ENCODE measurements at regions not wholly inside any gene's neighbourhood (a gene's known extent, or its start where the extent isn't known, plus 50 kb on each side); places are given as distances from the start of the nearest gene placed in this dataset.

DNA sequence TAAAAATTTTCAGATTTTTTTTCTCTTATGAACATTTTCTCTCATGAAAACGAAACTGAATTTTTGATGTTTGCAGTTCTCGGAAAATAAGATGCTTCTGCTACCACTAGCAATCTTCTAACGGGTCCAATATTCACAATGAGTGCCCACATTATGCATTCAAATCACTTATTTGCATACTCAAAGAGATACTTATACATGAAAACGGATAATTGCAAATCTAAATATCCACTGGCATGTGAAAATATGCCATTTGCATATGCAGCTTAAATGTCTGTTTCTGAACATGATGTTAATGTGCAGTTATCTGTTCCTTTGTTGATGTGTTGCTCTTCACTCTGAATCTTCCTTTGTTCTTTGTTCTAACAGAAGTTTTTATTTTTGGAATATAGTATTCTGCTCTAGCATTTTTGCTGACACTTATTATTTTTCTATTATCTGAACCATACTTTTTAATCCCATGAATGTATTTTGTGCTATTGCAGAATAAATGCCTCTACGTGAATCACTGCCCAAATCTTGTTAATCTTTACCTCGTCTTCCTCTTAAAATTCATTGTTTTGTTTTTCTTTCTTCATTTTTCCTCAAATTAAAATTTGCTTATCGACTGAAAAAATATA, 259.4 kb upstream of the BRINP3 start:
- DNase-seq (ENCODE audit: low read depth) = no peak
- TF ChIP-seq, protein P1, sequence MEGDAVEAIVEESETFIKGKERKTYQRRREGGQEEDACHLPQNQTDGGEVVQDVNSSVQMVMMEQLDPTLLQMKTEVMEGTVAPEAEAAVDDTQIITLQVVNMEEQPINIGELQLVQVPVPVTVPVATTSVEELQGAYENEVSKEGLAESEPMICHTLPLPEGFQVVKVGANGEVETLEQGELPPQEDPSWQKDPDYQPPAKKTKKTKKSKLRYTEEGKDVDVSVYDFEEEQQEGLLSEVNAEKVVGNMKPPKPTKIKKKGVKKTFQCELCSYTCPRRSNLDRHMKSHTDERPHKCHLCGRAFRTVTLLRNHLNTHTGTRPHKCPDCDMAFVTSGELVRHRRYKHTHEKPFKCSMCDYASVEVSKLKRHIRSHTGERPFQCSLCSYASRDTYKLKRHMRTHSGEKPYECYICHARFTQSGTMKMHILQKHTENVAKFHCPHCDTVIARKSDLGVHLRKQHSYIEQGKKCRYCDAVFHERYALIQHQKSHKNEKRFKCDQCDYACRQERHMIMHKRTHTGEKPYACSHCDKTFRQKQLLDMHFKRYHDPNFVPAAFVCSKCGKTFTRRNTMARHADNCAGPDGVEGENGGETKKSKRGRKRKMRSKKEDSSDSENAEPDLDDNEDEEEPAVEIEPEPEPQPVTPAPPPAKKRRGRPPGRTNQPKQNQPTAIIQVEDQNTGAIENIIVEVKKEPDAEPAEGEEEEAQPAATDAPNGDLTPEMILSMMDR (IDR thresholded peaks at IDR 0.05; ENCODE audit: insufficient read depth, low read depth, low read length) = no peak
- no peak overlapping the region for H3K4me3 ChIP-seq (ENCODE audit: low read depth, low read length)

DNA sequence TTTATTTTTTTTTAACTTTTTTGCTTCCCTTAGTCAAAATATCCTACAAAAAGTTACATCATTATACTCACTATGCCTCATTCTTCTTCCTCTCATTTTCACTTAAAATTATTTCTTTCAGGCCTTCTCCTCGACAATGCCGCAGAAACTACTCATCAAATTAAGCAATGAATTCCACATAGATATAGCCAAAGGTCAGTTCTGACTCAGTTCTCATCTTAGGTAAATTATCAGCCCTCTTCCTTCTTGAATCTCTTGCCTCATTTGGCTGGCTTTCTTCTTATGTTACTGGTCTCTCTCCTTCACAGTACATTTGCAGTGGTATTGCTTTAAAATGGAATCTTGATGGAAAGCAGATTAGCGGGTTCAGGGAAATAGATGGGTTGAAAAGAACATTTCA, 260.7 kb upstream of the BRINP3 start:
- TF ChIP-seq, protein P1 (IDR thresholded peaks at IDR 0.05; ENCODE audit: insufficient read depth, low read depth, low read length) = no peak
- DNase-seq (ENCODE audit: low read depth) = no peak
- H3K4me3 ChIP-seq (ENCODE audit: low read depth, low read length) = no peak overlapping the region

DNA sequence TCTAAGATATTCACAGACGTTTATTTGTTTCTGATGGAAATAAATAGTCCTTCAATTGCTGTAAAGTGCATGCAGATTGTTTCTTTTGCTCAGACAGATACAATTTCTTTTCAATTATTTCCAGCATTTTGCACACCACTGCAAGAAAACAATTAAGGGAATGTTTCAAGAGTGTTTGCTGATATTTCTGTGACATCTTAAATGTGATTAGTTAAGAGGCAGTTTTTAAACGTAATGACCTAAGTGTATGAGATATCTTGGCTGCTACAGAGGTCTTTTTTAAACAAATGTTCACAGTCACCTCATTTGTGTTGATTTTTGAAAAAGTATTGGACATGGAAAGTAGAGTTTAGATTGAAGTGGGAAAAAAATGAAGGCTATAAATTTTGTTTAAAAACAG, 262.3 kb upstream of the BRINP3 start:
- TF ChIP-seq, protein P1 (IDR thresholded peaks at IDR 0.05; ENCODE audit: insufficient read depth, low read depth, low read length) = no peak

DNA sequence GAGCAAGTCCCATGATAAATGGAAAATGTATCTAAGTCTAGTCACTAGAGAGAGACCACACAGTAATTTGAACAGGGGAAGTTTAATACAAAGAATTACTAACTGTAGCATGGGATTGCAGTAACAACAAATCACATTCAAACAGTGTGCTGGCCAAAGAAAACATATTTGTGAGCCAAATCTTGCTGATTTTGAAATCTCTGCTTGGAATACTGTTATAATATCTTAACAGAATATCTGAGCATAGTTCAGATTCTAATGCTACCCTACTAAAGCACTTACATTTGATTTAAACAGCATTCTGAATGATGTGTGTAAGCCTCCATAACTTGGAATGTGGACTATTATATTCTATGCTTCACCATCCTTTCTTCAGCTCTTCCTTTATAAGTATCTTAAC, 270.0 kb upstream of the BRINP3 start:
- DNase-seq (ENCODE audit: low read depth) = no peak
- H3K4me3 ChIP-seq (ENCODE audit: low read depth, low read length) = no peak overlapping the region
- TF ChIP-seq, protein P1 (IDR thresholded peaks at IDR 0.05; ENCODE audit: insufficient read depth, low read depth, low read length) = no peak

More for the DNA sequence above, 262.3 kb upstream of the BRINP3 start:
- H3K4me3 ChIP-seq (ENCODE audit: low read depth, low read length) = no peak overlapping the region
- DNase-seq (ENCODE audit: low read depth) = no peak

DNA sequence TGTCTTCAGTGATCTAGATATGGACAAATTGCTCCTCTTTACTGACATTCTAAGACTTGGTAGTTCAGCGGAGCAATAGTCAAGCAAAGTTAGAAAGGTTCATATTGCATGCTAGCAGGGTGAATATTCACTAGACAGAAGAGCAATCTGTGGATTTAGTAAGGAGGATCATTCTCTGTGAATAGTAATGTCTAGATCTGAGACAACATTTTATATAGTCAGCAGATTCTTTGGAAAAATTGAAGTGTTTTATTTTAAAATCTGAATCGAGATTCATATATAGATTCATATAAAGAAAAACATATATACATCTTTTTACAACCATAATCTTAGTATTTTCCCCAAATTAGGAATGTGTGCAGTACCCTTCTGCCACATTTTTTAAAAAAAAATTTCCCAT, 274.5 kb upstream of the BRINP3 start:
- TF ChIP-seq, protein P1 (IDR thresholded peaks at IDR 0.05; ENCODE audit: insufficient read depth, low read depth, low read length) = no peak
- H3K4me3 ChIP-seq (ENCODE audit: low read depth, low read length) = no peak overlapping the region
- DNase-seq (ENCODE audit: low read depth) = no peak

DNA sequence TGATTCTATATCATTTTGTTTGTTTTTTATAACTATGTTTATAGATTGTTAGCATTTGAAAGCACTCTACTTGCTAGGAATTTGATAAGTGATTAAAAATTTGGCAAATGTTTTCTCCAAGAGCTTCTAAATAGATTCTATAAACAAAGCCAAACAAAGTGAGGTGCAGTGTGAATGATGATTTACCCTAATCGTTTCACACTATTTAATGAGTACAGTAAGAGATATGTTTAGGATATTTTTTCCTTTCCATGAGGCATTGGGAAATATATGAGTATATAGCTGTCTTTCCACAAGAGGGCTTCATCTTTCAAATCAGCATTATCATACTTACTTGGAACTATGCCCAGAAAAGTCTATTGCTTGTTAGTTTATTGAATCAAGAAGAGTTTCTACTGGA, 277.0 kb upstream of the BRINP3 start:
- TF ChIP-seq, protein P1 (IDR thresholded peaks at IDR 0.05; ENCODE audit: insufficient read depth, low read depth, low read length) = no peak
- peak; percentile 3 for DNase-seq (ENCODE audit: low read depth)

DNA sequence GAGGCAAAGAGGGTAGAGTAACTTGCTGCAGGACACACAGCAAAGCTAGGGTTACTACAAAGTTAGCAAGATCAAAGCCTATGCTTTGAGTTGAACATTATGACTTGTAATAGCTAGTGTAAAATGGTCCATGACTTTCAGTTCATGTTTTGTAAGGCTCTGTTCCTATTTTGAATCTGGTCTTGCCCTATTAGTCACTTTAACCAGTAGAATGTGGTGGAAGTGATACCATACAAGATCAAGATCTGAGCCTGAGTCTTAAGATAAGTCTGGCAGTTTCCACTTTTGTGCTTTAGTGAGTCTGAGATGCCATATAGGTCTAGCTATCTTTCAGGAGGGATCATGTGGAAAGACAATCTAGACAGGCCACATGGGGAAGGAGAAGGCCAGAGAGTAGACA, 282.1 kb upstream of the BRINP3 start:
- H3K4me3 ChIP-seq (ENCODE audit: low read depth, low read length) = no peak overlapping the region
- no peak for DNase-seq (ENCODE audit: low read depth)
- TF ChIP-seq, protein P1 (IDR thresholded peaks at IDR 0.05; ENCODE audit: insufficient read depth, low read depth, low read length) = no peak

More for the DNA sequence above, 277.0 kb upstream of the BRINP3 start:
- H3K4me3 ChIP-seq (ENCODE audit: low read depth, low read length) = no peak overlapping the region
